ENCODE measurements at regions not wholly inside any gene's neighbourhood (a gene's known extent, or its start where the extent isn't known, plus 50 kb on each side); places are given as distances from the start of the nearest gene placed in this dataset.

Small RNA genes in the stretch of these regions (microRNA-seq; reads per million reads assigned to microRNA genes)
- gene MIR3672 (ENCODE audit: borderline microRNAs expressed in 2 of 2), result 0 reads per million in 2 donors
